WERI-Rb-1 (cell line): ENCODE measurements at regions not wholly inside any gene's neighbourhood (a gene's known extent, or its start where the extent isn't known, plus 50 kb on each side); places are given as distances from the start of the nearest gene placed in this dataset.

Experiments
- DNase-seq: peaks from one replicate; pipeline ENCODE4 v3.0.0-alpha.2; 2020
- H3K27ac ChIP-seq: fragments of 250-450 bp; sonication (Bioruptor Pico); 2 replicates; pipeline ENCODE4 v1.5.1; 2020; ENCODE audit warnings: mild to moderate bottlenecking, moderate library complexity
- H3K27me3 ChIP-seq: fragments of 250-450 bp; sonication (Bioruptor Pico); 2 replicates; pipeline ENCODE4 v1.5.1; 2021; ENCODE audit warnings: mild to moderate bottlenecking, low read depth, moderate library complexity; ENCODE audit not compliant: insufficient read depth, severe bottlenecking
- H3K36me3 ChIP-seq: fragments of 250-450 bp; sonication (Bioruptor Pico); 2 replicates; pipeline ENCODE4 v1.5.1; 2020; ENCODE audit warnings: mild to moderate bottlenecking, moderate library complexity
- H3K4me3 ChIP-seq: 2 replicates; pipeline ENCODE4 v1.5.1; 2011; ENCODE audit warnings: low read depth, mild to moderate bottlenecking, control low read depth, low read length
- H3K9me3 ChIP-seq: fragments of 250-450 bp; sonication (Bioruptor Pico); 2 replicates; pipeline ENCODE4 v1.5.1; 2021; ENCODE audit warnings: mild to moderate bottlenecking, moderate library complexity; ENCODE audit not compliant: severe bottlenecking
- TF ChIP-seq, protein P1 (sequence below): IDR thresholded peaks from 2 replicates; pipeline ENCODE4 v1.5.1; 2011; ENCODE audit warnings: low read depth, mild to moderate bottlenecking, control low read depth, inconsistent platforms, low read length

GRCh38 chr6:87791029-87791428 lies 89.0 kb upstream of the AKIRIN2 start:
- no peak overlapping the region for H3K27ac ChIP-seq
- TF ChIP-seq, protein P1, sequence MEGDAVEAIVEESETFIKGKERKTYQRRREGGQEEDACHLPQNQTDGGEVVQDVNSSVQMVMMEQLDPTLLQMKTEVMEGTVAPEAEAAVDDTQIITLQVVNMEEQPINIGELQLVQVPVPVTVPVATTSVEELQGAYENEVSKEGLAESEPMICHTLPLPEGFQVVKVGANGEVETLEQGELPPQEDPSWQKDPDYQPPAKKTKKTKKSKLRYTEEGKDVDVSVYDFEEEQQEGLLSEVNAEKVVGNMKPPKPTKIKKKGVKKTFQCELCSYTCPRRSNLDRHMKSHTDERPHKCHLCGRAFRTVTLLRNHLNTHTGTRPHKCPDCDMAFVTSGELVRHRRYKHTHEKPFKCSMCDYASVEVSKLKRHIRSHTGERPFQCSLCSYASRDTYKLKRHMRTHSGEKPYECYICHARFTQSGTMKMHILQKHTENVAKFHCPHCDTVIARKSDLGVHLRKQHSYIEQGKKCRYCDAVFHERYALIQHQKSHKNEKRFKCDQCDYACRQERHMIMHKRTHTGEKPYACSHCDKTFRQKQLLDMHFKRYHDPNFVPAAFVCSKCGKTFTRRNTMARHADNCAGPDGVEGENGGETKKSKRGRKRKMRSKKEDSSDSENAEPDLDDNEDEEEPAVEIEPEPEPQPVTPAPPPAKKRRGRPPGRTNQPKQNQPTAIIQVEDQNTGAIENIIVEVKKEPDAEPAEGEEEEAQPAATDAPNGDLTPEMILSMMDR, result no peak
- no peaks in the 10 kb centered on the region for H3K27me3 ChIP-seq
- H3K36me3 ChIP-seq, result no peaks in the 10 kb centered on the region
- no peaks in the 10 kb centered on the region for H3K9me3 ChIP-seq
- no peak overlapping the region for H3K4me3 ChIP-seq
- DNase-seq, result no peak

- TF ChIP-seq, protein P1, result no peak
- Histone ChIP-seq H3K27me3 (no peaks in the 10 kb centered on the region), H3K27ac (no peak overlapping the region), H3K4me3 (no peak overlapping the region), H3K9me3 (no peaks in the 10 kb centered on the region), H3K36me3 (no peaks in the 10 kb centered on the region)
- DNase-seq, result no peak
These were observed 87.9 kb upstream of the AKIRIN2 start for GRCh38 chr6:87789900-87790290.

- Histone ChIP-seq H3K27ac (no peak overlapping the region), H3K36me3 (no peaks in the 10 kb centered on the region), H3K27me3 (no peaks in the 10 kb centered on the region), H3K9me3 (no peaks in the 10 kb centered on the region), H3K4me3 (no peak overlapping the region)
- no peak for DNase-seq
- TF ChIP-seq, protein P1, result no peak
These were observed 87.3 kb upstream of the AKIRIN2 start for GRCh38 chr6:87789198-87789899.

- TF ChIP-seq, protein P1, result no peak
- H3K27ac ChIP-seq, result no peak overlapping the region
These were observed 86.1 kb upstream of the AKIRIN2 start for GRCh38 chr6:87788141-87788540.

DNA sequence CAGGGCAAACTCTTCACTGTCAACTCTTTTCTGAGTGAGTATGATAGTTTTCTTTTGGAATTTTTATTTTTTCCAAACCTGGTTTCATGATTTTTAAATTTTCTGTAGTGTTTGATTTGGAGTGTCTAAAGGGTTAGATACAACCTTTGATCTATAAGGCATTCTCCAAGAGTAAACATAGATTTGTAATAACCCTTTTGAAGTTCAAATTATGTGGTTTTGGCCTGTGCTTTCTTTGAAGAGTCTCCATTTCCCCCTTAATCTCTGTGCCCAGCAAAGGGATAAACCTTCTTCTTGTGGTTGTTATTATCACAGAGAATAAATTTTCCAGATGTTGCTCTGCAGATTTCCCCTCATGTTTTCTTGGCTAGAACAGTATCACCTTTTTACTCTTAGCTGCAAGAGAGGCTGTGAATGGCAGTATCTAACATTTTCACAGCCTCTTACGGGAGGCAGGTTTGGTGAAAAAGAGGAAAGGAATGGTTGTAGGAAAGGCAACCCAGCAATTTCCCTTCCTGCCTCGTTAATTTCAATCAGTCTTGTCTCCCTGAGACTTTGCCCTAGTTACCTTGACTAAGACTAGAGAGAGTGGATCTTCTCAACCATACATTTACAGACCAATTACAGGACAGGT lies 83.3 kb upstream of the AKIRIN2 start:
- no peak overlapping the region for H3K4me3 ChIP-seq
- TF ChIP-seq, protein P1, result no peak

More at GRCh38 chr6:87788141-87788540, 86.1 kb upstream of the AKIRIN2 start:
- H3K36me3 ChIP-seq, result no peaks in the 10 kb centered on the region
- H3K4me3 ChIP-seq, result no peak overlapping the region
- no peak for DNase-seq
- no peaks in the 10 kb centered on the region for H3K9me3 ChIP-seq
- H3K27me3 ChIP-seq, result no peaks in the 10 kb centered on the region

More for the DNA sequence above, 83.3 kb upstream of the AKIRIN2 start:
- H3K27me3 ChIP-seq, result no peaks in the 10 kb centered on the region
- no peak overlapping the region for H3K27ac ChIP-seq
- no peaks in the 10 kb centered on the region for H3K36me3 ChIP-seq
- H3K9me3 ChIP-seq, result no peaks in the 10 kb centered on the region
- no peak for DNase-seq
